CD4-positive, alpha-beta T cell treated with Interleukin-1 beta for 1 hour (primary cell): ENCODE measurements at regions not wholly inside any gene's neighbourhood (a gene's known extent, or its start where the extent isn't known, plus 50 kb on each side); places are given as distances from the start of the nearest gene placed in this dataset.
"Not testable (repeated sequence)": the region's sequence is repeated elsewhere in the genome, so short reads cannot be mapped to it uniquely, and the experiment has no call there.

Experiments used
- DNase-seq, 2 donors: peaks; one replicate each; pipeline ENCODE4 v3.0.0-alpha.2; 2020 to 2022

DNA sequence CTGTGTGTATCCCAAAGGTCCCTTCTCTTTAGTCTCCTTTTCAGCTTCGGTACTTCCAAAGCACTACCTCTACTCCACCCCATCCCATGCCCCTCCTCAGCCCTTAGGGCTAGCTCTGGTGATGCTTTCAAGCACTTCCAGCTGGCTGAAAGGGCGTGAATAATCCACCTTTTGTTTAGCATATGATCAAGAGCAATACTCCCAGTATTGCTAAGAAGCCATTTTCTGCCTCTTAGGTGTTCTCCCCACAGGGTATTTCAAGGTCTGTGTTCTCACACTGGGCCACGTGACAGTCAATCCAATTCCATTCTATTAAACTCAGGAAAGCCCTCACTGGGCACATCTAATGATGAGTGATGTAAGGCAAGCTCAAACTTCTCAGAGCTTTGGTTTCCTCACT, 298.5 kb upstream of the PROX1 start:
- no peak for DNase-seq

DNA sequence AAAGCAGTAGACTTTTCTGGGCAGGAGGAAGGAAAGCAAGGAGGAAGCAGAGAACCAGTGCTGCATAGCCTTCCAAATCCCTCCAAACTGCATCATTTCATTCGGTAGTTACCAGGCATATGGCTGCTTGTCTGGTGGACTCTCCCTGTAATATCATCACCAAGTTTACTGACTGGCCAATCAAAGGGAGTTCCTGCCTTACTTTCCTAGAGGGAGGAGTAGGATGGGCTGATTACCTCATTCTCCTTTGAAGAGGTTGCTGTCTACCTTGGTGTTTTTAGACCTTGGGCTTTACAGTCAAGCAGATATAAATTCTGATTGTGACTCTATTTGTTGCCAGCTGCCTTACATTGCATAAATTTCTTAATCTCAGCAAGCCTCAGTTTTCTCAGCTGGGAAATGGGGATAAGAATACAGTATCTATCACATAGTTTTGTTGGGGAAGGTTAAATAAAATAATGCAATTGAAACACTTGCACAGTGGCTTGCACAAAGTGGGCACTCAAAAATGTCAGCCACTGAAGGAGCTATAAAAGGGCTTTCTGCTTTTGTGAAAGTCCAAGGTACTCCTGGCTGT, 297.3 kb upstream of the PROX1 start:
- DNase-seq: no peak

DNA sequence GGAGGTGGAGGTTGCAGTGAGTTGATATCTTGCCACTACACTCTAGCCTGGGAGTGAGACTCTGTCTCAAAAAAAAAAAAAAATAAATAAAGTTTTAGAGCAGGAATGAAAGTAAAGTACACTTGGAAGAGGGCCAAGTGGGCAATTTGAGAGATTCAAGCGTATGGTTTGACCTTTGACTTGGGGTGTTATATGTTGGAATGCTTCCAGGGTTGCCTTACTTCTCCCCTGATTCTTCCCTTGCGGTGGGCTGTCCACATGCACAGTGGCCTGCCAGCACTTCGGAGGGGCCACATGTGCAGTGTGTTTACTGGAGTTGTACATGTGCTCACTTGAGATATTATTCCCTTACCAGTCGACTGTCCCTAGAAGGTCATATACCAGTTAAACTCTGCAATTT, 295.5 kb upstream of the PROX1 start:
- DNase-seq: no peak

DNA sequence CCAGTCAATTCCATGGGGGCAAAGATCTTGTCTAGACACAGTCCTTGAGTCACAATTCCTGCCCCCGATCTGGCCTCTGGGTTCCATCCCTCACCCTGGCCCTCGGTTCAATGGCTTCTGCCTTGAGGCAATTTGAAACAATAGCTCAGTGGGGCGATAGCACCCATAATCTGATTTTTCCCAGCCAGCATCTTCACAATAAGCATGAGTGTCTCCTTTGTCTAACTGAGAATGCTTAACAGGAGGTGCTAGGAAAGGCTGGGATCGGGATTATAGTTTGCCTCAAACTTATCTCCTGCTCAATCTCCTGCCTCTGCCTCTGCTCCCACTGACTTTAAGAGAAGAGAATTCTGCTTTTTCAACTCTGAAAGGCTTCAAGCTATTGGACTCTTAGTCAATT, 293.9 kb upstream of the PROX1 start:
- DNase-seq: no peak

DNA sequence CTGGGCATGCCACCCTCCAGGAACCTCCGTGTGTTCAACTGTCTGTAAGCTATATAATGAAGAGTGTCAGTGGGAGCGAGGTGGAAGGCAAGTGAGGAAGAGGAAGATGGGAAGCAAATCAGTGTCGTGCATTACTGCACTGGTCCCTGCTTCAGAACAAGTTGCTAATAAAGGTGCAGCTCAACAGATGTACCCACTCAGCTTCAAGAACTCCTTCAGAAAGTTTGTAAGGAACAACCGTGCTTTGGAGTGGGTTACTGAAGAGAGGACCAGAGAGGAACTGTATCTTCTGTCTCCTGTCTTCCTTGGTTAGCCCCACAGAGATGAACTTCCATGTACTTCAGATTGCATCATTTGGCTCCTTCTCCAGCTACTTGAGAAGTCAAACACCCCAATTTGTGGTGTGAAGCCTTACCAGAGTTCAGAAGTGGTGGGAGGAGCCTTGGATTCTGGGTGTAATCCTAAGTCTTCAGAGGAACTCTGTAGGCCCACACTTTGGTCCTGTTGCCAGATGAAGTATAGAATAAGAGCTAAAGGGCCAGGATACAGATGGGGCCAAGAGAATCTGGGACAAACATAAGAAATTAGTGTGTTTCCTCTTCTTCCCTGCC, 290.5 kb upstream of the PROX1 start:
- DNase-seq: no peak

DNA sequence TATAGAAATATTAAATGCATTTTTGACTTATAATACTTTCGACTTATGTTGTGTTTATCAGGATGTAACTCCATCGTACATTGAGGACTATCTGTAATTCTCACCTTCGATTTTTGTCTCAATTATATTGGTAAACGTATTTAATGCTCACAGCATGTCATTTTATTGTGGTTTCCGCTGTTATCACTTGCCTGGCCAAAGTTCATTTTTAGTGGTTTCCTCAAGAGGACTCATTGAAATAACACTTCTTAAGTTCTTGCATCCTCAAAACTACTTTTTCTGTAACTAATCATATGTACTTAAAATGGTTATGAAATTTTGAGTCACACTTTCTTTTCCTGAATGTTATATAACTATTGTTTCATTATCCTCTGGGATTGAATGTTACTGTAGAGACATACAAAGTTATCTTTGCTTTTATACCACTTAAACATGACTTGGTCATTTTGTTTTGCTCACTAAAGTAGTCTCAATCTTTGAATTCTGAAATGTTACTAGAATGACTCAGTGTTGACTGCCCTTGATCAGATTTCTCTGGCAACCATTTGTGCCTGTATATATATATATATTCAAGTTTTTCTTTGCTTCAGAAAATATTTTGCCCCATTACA, 289.6 kb upstream of the PROX1 start:
- DNase-seq: no peak

DNA sequence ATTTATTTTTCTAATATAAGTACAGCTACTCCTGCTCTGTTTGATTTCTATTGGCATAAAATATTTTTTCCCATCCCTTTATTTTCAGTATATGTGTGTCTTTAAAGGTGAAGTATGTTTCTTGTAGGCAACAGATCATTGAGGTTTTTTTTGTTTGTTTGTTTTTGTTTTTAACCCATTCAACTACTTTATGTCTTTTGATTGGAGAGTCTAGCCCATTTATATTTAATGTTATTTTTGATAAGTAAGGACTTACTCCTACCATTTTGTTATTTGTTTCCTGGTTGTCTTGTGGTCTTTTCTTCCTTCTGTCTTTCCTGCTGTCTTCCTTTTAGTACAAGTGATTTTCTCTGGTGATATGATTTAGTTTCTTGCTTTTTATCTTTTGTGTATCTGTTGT, 285.1 kb upstream of the PROX1 start:
- no peak for DNase-seq

DNA sequence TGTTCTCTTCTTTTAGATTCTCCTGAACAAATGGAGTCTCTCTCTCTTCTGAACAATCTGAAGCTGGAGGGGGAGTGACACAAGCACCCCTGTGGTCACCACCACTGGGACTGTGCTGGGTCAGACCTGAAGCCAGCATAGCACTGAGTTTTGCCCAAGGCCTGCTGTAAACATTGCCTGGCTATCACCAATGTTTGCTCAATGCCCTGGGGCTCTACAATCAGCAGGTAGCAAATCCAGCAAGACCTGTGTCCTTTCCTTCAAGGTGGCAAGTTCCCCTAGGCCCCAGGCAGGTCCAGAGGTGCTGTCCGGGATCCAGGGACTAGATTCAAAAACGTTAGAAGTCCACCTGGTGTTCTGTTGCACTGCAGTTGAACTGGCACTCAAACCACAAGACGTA, 282.8 kb upstream of the PROX1 start:
- no peak for DNase-seq

DNA sequence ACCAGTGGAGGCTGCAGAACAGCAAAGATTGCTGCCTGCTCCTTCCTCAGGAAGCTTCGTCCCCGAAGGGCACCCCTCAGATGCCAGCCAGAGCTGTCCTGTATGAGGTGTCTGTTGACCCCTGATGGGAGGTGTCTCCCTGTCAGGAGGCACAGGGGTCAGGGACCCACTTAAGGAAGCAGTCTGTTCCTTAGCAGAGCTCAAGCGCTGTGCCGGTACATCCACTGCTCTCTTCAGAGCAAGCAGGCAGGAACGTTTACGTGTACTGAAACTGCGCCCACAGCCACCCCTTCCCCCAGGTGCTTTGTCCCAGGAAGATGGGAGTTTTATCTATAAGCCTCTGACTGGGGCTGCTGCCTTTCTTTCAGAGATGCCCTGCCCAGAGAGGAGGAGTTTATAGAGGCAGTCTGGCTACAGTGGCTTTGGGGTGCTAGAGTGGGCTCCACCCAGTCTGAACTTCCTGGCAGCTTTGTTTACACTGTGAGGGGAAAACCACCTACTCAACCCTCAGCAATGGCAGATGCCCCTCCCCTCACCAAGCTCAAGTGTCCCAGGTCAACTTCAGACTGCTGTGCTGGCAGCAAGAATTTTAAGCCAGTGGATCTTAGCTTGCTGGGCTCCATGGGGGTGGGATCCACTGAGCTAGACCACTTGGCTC, 275.8 kb upstream of the PROX1 start:
- not testable (repeated sequence) for DNase-seq

DNA sequence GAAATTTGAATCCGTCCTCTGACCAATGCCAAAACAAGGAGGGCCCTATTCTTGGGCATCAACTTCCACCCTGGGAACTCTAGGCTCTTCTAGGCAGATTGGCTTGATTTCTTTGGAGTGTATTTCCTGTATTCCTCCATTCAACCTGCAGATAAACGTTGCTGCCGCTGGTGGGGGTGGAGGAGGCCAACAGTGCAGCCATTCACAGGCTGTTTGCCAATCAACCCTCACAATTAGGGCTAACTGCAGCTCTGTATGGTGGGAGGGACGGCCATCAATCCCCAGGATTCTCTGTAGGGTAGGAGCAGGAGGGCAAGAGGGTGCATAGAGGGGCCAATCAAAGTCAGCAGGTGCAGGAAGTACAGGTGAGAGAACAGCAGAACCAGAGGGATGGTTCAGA, 273.1 kb upstream of the PROX1 start:
- DNase-seq: no peak

DNA sequence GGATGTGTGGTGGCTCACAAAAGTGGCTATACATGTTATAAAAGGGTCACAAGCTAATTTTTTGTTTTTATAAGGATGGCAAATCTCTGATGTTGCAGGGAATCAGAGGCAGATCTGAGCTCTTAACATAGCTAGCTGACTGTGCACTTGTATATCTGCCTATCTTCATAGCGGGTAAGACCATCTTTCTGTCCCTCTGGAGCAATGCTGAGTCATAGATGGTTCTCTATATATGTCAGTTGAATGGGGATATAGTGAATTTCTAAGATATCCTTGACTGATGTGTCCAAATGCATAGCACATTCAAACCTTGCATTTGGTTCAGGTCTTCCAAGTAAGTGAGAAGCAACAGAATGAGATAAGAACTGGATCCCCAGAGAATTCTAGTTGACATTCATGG, 272.6 kb upstream of the PROX1 start:
- DNase-seq: no peak

DNA sequence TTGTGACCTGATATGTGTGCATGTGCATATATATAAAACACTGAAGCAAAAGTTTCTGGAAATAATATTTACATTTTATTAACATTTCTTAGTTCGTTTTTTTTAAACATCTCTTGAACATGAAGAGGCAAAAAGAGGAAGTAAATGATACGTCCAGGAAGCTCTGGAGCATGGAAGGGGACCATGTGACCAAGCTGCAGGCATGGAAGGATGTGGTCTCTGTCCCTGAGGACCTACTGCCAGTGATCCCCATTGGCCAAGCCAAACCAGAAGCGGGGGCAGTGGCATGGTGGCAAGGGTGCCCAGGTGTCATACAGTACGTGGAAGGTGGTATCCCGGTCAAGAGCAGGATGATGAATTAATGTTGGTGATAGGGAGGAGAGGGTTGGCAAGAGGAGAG, 268.3 kb upstream of the PROX1 start:
- no peak for DNase-seq

DNA sequence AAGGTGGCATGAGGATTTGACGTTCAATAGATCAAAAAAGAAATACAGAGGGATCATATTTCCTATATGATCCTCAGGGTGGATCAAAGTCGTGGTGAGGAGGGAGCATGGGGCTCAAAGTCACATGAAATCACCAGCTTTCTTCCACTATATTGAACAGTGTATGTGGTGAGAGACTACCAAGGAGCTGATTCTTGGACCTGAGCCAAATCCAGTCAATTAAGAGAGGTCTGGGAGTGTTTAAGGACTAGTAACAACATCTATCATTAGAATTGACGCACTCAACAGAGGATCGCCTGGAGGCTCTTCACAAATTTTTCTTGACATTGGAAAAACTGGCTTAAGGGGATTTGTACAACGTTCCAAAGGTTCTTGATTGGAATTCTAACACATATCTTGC, 267.7 kb upstream of the PROX1 start:
- DNase-seq: no peak

DNA sequence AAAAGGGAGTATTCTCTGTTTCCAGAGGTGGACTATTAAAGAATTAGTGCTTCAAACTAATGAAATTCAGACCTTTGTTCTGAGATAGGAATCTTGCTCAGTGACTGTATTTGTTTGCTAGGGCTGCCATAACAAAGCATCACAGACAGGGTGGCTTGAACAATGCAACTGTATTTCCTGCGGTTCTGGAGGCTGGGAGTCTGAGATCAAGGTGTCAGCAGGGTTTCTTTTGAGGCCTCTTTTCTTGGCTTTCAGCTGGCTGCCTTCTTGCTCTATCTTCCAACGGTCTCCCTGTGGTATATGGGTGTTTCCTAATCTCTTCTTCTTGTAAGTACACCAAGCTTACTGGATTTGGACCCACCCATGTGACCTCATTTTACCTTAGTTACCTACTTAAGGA, 264.6 kb upstream of the PROX1 start:
- DNase-seq: no peak

DNA sequence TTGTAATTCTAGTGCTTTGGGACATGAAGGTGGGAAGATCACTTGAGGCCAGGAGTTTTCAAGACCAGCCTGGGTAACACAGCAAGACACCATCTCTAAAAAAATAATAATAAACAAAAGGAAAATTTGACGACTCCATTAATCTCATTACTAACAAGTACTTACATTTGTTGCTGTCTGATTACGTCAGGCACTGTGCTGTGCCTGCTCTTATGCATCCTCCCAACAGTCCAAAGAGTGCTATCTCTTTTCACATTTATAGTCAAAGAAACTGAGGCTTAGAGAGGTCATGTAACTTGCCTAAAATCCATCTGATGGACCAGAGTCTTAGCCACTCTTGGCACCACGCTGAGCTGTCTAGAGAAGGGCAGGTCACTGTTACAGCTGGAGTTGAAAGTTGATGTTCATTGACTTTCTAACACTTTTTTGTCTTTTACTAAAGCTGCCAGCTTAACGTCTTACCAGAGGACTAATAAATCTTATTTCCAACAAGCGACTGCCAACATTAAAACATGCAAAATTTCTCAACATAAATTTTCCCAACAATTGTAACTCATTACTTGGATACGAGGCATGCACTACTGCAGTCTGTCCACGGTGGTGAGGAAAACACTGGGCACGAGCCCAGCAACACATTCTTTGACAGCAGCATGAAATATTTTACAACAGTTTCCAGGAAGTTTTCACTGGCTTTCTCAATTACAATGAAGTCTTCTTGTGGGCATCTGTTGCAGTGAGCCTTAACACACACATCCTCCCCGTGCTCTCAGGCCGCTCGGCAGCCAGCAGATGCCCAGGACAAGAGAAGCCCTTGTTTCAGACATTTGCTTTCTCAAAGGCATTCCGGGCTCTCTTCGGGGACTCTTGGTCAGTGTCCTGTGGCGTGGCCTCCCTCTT, 262.9 kb upstream of the PROX1 start:
- no peak for DNase-seq

DNA sequence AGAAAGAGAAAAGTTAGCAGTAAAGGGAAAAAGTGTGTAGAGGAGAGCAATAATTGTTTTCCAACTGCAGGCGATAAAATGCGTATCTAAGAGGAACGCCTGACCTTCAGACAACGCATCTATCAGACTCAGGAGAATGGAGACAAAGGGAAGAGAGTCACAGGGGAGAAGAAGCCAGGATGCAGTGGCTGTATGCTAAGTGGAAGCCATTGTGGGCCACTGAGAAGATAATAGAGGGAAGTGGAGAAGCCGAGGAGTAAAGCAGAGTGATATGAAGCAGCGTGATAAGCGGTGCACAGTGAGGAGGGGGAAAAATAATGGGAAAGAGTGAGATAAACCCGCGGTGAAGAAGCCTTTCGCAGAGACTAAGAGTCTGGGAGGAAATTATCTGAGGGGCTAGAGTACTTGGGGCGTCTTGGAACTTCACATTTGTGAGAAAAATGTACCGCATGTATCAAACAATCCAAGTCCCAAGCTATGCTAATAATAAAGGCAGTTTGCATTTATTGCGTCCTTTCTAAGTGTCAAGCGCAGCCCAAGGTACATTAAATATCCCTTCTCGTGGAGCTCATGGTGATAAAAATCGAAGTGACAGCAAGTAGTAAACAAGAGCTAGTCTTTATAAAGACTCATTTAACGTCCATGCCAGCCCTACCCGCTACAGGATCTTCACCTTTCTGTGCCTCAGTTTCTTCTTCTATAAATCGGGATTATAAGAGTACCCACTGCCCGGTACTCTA, 259.8 kb upstream of the PROX1 start:
- DNase-seq: no peak

DNA sequence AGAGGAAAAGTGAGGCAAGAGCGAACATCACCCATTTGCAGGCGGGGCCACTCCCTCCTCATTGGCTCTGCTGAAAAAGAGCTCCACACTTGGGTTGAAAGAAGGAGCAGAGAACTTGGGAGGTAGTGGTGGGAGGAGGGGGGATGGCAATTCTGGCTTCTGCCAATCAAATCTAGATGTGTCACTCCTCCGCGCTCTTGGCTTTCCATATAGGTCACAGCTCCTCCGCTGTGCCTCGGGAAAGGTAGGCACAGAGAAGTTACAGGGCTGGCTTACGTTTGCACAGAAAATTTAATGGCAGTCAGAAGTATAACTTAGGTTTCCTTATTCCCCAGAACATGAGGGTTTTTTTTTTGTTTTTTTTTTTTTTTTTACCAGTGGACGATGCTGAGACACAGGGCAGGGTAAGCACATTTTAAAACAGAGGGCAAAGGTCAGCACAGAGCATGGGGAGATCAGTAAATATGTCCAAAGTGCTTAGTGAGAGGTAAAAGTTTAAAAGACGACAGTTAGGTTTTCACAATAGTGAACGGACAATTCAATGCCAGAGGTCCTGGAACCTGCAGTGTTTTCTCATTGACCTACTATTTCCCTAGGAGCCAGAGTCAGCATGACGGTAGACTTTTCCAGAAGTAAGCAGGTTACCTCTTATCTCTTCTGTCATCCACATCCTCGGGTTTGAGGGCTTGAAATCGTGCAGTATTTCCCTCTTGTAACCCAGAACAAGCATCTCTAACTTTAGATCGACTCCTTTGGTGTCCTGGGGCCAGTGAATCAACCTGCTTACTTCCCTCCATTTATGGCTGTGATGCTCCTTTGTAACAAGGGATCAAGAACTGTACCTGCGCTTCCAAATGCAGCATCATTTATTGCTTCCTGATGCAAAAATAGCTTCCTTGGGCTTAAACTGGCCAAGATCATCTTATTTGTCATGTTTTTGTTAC, 258.9 kb upstream of the PROX1 start:
- no peak for DNase-seq

DNA sequence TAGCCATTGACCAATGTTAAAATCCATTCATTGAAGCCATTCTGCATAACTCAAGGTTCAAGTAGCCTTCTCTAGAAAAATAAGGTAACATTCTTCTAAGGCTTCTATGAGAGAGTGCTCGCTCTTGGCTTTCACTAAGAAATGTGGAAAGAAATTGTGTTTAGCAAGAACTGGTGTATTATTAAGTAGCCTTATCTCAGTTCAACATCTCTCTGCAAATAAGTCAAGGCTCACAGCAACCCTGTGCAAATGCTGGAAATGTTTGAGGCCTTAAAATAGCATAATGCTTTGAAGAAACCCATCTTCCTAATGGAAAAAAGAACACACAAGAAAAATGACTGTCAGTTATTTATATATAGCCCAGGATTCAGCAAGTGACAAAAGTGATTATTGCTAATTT, 254.1 kb upstream of the PROX1 start:
- no peak for DNase-seq

DNA sequence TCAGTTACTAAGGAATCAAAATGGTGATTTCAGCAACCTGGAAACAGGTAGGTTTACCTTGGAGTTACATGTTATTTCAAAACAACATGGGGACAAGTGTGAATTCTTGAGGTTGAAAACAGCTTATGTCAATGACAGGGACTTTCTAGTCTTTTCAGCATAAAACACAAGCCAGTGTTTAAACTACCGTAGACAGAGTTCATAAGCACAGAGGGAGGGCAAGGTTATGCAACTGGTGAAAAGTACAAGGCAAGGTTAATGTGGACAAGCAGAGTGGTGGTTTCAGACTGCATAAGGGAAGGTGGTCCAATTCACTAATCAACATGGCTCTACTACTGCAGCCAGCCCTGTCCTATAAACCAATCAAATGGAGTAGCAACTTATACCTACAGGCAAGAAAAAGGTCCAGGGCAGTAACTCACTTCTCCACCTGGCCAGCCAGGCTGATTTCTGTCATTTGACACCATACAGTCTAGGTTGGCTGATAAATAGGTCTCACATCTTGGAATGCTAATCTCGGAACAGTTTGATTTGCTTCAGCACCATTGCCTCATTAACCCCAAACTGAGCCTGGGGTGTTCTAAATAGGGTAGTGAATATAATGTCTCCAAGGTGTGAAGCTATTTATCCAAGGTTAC, 250.3 kb upstream of the PROX1 start:
- no peak for DNase-seq

DNA sequence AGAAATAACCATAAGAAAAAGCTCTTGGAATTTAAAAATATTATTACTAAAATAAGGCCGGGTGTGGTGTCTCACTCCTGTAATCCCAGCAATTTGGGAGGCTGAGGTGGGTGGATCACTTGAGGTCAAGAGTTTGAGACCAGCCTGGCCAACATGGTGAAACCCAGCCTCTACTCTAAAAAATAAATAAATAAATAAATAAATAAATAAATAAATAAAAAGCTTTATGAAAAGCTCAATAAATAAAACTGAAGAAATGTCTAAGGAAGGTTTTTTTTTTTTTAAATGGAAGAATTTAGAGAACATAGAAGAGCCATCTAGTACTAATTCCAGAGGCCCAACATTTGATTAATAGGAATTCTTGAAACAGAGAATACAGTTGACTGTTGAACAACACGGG, 249.1 kb upstream of the PROX1 start:
- DNase-seq: no peak

DNA sequence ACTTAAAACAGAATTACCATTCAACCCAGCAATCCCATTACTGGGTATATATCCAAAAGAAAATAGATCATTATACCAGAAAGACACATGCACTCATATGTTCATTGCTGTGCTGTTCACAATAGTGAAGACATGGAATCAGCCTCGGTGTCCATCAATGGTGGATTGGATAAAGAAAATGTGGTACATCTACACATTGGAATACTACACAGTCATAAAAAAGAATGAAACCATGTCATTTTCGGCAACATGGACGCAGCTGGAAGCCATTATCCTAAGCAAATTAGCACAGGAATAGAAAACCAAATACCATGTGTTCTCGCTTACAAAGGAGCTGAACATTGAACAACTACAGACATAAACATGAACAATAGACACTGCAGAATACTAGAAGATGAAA, 244.8 kb upstream of the PROX1 start:
- DNase-seq: no peak
